Adipocyte (in vitro differentiated cells): ENCODE measurements at regions not wholly inside any gene's neighbourhood (a gene's known extent, or its start where the extent isn't known, plus 50 kb on each side); places are given as distances from the start of the nearest gene placed in this dataset.
A peak's percentile ranks its signal among the peaks of the same experiment; 100 is the strongest.

Source experiments
- DNase-seq: peaks from one replicate; pipeline ENCODE4 v3.0.0-alpha.2; 2015; ENCODE audit warnings: low read depth
- H3K27me3 ChIP-seq: replicated peaks from 2 replicates; pipeline ENCODE4 v1.7.0; 2013; ENCODE audit warnings: mild to moderate bottlenecking, low read length, moderate library complexity; ENCODE audit not compliant: control insufficient read depth, insufficient read depth
- H3K36me3 ChIP-seq: 2 replicates; pipeline ENCODE4 v1.7.0; 2013; ENCODE audit warnings: low read length, mild to moderate bottlenecking, moderate library complexity; ENCODE audit not compliant: control insufficient read depth, insufficient read depth, severe bottlenecking
- H3K4me1 ChIP-seq: 2 replicates; pipeline ENCODE4 v1.7.0; 2013; ENCODE audit warnings: mild to moderate bottlenecking, low read length, moderate library complexity; ENCODE audit not compliant: control insufficient read depth, insufficient read depth
- H3K4me3 ChIP-seq: 2 replicates; pipeline ENCODE4 v1.7.0; 2013; ENCODE audit warnings: mild to moderate bottlenecking, low read length, moderate library complexity
- H3K9ac ChIP-seq: 2 replicates; pipeline ENCODE4 v1.7.0; 2013; ENCODE audit warnings: mild to moderate bottlenecking, low read length, moderate library complexity
- H3K9me3 ChIP-seq: 2 replicates; pipeline ENCODE4 v1.7.0; 2013; ENCODE audit warnings: mild to moderate bottlenecking, low read length, moderate library complexity; ENCODE audit not compliant: control insufficient read depth

GRCh38 chr2:175755656-175756386 is 246.2 kb downstream of the LNPK start:
- Histone ChIP-seq H3K9me3 (no peaks in the 10 kb centered on the region), H3K36me3 (no peaks in the 10 kb centered on the region), H3K4me3 (no peak overlapping the region), H3K9ac (no peak overlapping the region), H3K27me3 (no peaks in the 10 kb centered on the region), H3K4me1 (no peaks in the 10 kb centered on the region)
- no peak for DNase-seq

- no peaks in the 10 kb centered on the region for H3K27me3 ChIP-seq
- H3K9ac ChIP-seq: no peak overlapping the region
- H3K36me3 ChIP-seq: no peaks in the 10 kb centered on the region
- no peak overlapping the region for H3K4me3 ChIP-seq
- DNase-seq: no peak
- H3K9me3 ChIP-seq: no peaks in the 10 kb centered on the region
- no peaks in the 10 kb centered on the region for H3K4me1 ChIP-seq
These were observed 246.9 kb downstream of the LNPK start for GRCh38 chr2:175755169-175755568.

GRCh38 chr2:175750195-175750594 is 251.9 kb downstream of the LNPK start:
- Histone ChIP-seq H3K27me3 (no peaks in the 10 kb centered on the region), H3K4me1 (no peaks in the 10 kb centered on the region), H3K4me3 (no peak overlapping the region), H3K9ac (no peak overlapping the region), H3K36me3 (no peaks in the 10 kb centered on the region), H3K9me3 (no peaks in the 10 kb centered on the region)
- DNase-seq: no peak

GRCh38 chr2:175745911-175746310 is 256.2 kb downstream of the LNPK start:
- no peaks in the 10 kb centered on the region for H3K27me3 ChIP-seq
- H3K4me3 ChIP-seq: no peak overlapping the region
- no peaks in the 10 kb centered on the region for H3K36me3 ChIP-seq
- no peak overlapping the region for H3K9ac ChIP-seq
- H3K9me3 ChIP-seq: no peaks in the 10 kb centered on the region
- DNase-seq: no peak
- H3K4me1 ChIP-seq: no peaks in the 10 kb centered on the region

- H3K36me3 ChIP-seq: no peaks in the 10 kb centered on the region
- H3K27me3 ChIP-seq: no peaks in the 10 kb centered on the region
- no peak overlapping the region for H3K4me3 ChIP-seq
- H3K9me3 ChIP-seq: no peaks in the 10 kb centered on the region
- H3K9ac ChIP-seq: no peak overlapping the region
- no peak for DNase-seq
- H3K4me1 ChIP-seq: no peaks in the 10 kb centered on the region
These were observed 258.1 kb downstream of the LNPK start for GRCh38 chr2:175744000-175744399.

GRCh38 chr2:175743011-175743410 is 259.1 kb downstream of the LNPK start:
- no peaks in the 10 kb centered on the region for H3K27me3 ChIP-seq
- no peaks in the 10 kb centered on the region for H3K9me3 ChIP-seq
- DNase-seq: peak; percentile 51

GRCh38 chr2:175742367-175742766 is 259.7 kb downstream of the LNPK start:
- Histone ChIP-seq H3K9me3 (no peaks in the 10 kb centered on the region), H3K36me3 (no peaks in the 10 kb centered on the region), H3K9ac (no peak overlapping the region), H3K4me3 (no peak overlapping the region), H3K27me3 (no peaks in the 10 kb centered on the region), H3K4me1 (no peaks in the 10 kb centered on the region)
- peak; percentile 59 for DNase-seq

More at GRCh38 chr2:175743011-175743410, 259.1 kb downstream of the LNPK start:
- Histone ChIP-seq H3K4me1 (no peaks in the 10 kb centered on the region), H3K9ac (no peak overlapping the region), H3K4me3 (no peak overlapping the region), H3K36me3 (no peaks in the 10 kb centered on the region)

GRCh38 chr2:175741164-175741563 is 260.9 kb downstream of the LNPK start:
- H3K9ac ChIP-seq: no peak overlapping the region
- H3K27me3 ChIP-seq: no peaks in the 10 kb centered on the region
- no peaks in the 10 kb centered on the region for H3K4me1 ChIP-seq
- DNase-seq: no peak
- H3K36me3 ChIP-seq: no peaks in the 10 kb centered on the region
- no peak overlapping the region for H3K4me3 ChIP-seq
- no peaks in the 10 kb centered on the region for H3K9me3 ChIP-seq

- no peaks in the 10 kb centered on the region for H3K36me3 ChIP-seq
- no peaks in the 10 kb centered on the region for H3K27me3 ChIP-seq
- H3K4me1 ChIP-seq: no peaks in the 10 kb centered on the region
- no peak overlapping the region for H3K9ac ChIP-seq
- no peak for DNase-seq
- no peaks in the 10 kb centered on the region for H3K9me3 ChIP-seq
- no peak overlapping the region for H3K4me3 ChIP-seq
These were observed 264.2 kb downstream of the LNPK start for GRCh38 chr2:175737722-175738361.

GRCh38 chr2:175734686-175735085 is 267.4 kb downstream of the LNPK start:
- Histone ChIP-seq H3K9me3 (peaks cover 4% of the 10 kb centered on the region), H3K9ac (no peak overlapping the region), H3K36me3 (no peaks in the 10 kb centered on the region), H3K4me3 (no peak overlapping the region), H3K27me3 (no peaks in the 10 kb centered on the region), H3K4me1 (no peaks in the 10 kb centered on the region)
- DNase-seq: no peak

- Histone ChIP-seq H3K27me3 (no peaks in the 10 kb centered on the region), H3K9ac (no peak overlapping the region), H3K4me3 (no peak overlapping the region), H3K9me3 (peaks cover 4% of the 10 kb centered on the region), H3K4me1 (no peaks in the 10 kb centered on the region), H3K36me3 (no peaks in the 10 kb centered on the region)
- DNase-seq: no peak
These were observed 269.5 kb downstream of the LNPK start for GRCh38 chr2:175732531-175732930.
